Stimulated activated naive CD8-positive, alpha-beta T cell treated with anti-CD3 and anti-CD28 coated beads, Interleukin-15, Interleukin-2, amounts not matched to agents 100 U/mL and 50 U/mL, for 24 hours (primary cell): ENCODE measurements at regions not wholly inside any gene's neighbourhood (a gene's known extent, or its start where the extent isn't known, plus 50 kb on each side); places are given as distances from the start of the nearest gene placed in this dataset.

Experiments used
- ATAC-seq: fragments of 150-1000 bp; cut with Tn5 transposase; one replicate; pipeline ENCODE4 v1.10.0; 2021
- DNase-seq: peaks from one replicate; pipeline ENCODE4 v3.0.0; 2021

DNA sequence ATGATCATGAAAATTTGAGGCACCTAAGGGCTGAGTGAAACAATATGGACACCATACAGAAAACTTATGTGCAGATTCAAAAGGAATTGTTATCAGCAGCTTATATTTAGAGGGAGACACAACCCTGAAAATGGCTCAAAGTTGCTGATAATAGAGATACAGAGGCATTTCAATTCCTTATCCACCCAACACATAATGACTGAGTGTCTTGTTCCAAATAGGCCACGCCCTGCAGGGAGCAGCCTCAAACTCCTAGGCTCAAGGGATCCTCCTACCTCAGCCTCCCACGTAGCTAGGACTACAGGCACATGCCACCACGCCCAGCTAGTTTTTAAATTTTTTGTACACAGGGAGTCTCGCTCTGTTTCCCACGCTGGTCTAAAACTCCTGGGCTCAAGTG, 79.0 kb downstream of the LBH start:
- no peak for ATAC-seq
- DNase-seq: no peak

DNA sequence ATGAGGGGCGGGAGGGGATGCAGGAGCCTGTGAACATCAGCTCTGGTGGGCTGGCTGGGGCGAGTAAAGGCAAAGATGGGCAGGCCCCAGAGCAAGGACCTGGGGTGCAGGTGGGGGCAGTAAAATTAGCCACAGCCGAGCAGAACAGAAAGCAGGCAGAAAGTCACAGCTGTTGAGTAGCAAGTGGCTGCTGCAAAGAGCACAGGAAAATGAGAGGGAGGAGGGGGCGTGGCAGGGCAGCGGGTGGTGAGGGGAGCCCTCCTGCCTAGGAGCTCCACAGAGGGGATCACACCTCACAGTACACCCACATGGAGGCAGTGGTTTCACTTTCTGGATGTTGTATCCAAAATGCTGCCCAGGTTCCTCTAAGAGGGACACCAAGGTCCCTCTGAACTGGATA, 79.6 kb downstream of the LBH start:
- peak; percentile 53 for DNase-seq
- peak; percentile 51 for ATAC-seq

DNA sequence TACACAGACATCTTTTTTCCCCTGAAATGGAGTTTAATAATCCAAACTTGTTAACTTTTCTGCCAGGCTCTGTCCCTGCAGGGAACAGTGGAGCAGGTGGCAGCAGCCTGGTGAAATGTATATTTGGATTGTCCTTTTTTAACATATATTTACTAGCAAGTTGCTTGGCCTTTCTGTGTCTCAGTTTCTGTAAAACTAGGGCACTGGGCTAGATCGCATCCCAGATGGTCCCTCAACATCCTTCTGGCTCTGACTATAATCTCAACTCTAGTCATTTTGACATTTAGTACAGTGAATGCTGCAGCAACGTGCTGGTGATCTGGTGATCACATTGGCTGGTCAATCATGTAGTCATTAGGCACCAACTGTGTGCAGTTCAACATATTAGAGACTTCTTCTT, 80.4 kb downstream of the LBH start:
- ATAC-seq (no peak), DNase-seq (no peak)

DNA sequence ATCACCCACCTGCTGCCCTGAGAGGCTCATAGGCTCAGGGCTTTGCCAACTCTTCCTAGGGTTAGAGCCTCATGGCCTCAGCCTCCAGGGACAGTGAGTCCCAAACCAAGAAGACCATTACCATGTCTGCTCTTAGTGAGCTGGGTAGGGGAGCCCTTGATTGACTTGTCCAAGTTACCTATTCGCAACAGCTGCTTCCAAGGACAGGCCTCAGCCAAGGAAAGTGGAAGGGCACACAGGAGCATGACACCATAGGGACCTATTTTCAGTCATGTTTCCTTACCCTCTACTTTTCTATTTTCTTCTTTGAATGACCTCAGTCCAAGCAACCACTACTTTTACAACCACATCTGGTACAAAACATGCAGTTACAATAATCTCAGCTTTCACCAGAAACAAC, 81.6 kb downstream of the LBH start:
- DNase-seq (no peak), ATAC-seq (no peak)

DNA sequence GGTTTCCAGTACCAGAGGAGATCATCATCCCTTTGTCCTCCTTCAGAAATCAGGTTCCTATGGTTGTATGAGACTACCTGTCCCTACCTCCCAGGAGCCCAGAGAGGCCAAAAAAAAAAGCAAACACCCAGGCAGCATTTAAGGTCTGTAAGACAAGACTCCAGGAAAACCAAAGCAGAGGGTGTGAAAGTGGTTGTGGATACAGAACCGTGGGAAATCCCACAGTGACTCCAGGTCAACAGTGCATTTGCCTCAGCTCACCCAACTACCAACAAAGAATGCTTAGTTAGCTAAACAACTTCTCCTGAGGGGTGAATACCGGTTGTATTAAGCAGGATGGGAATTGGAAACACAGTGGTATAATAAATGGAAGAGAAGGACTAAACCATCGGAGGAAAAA, 83.6 kb downstream of the LBH start:
- DNase-seq (no peak), ATAC-seq (no peak)

DNA sequence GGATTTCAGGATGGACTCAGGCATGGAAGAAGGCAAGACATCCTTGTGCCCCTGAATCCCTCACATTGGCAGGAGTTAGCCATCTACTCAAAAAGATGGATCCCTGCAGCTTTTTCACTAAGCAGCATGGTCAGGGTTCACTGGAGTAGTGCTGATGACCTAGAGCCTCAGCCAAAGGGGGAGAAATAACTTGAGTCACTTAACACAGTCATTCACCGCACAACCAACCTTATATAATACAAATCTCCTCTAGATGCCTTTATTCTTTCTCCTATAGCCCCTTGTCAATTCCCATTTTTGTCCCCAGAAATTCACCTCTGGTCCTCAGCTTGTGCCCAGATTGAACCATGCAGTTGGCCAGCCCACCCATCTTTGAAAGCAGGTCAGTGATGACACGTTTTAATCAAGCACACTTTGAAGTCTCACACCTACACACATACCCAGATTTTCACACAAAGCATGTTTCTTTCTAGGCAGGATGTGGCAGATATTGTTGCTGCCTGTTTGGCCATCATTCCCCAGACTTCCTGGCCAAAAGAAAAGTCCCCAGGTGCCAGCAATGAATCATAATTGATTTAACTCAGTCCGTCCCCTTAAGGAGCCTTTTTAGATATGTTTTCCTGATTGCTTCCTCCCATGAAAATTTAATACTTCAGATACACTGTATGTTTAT, 84.2 kb downstream of the LBH start:
- DNase-seq (no peak), ATAC-seq (peak; percentile 60)

DNA sequence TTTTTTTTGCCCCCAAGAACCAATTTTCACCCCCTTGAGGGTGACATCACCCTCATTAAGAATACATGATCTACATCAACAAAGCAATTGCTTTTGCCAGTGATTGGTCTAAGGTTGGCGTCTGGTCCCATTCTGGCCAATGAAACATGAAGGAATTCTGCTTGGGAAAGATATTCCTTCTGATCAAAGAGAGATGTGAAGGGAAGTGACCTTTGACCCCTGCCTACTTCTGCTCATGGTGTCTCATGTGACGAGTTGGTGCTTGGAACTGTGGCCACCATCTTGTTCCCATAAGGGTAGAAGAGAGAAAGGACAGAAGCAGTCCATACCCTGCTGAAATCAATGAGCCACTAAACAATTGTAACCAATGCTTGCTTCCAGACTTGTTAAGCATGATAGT, 85.1 kb downstream of the LBH start:
- no peak for DNase-seq
- ATAC-seq: no peak

DNA sequence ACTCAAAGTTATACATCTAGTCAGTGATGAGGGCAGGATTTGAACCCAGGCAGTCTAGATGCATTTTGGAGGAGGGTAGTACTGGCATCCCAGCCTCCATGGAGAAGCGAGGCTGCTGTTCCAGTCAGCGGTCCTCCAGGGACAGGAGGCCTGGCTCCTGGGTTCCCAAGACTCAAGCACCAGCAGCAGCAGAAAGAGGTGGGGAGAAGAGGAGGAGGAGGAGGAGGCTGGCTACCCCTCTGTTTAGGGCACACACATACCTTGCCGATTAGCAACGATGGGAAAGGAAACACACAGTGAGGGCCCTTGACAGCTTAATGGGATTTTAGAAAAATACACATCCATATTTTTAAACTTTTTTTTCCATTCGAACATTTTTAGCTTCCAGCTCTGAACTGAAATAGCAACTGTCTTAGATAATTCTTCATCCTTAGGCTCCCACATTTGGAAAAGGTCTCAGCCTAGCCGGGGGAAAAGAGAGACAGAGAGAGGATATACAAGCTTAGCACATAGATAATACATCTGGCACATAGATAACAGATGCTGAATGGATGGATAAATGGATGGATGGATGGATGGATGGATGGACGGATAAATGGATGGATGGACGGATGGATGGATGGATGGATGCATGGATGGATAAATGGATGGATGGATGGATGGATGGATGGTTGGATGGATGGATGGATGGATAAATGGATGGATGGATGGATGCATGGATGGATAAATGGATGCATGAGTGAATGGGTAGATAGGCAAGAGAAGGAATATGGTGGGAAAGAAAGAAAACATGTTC, 87.9 kb downstream of the LBH start:
- DNase-seq (no peak), ATAC-seq (no peak)

DNA sequence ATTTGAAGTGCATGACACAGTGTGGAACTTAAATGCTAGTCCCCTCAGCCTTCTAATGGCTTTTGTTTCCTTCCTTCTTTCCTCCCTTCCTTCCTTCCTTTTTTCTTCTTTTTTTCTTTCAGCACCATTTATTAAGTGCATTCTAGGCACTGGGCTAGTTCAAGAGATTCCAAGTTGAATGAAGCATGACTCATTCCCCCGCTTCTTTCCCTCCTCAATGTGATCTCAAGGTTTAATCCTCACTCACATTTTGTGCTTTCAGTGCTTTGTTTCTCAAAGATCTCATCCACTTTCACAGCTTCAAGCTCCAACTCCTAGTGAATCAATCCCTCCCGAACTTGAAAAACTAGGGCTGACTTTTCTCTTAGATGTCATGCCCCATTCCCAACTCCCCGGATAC, 90.1 kb downstream of the LBH start:
- ATAC-seq: no peak
- DNase-seq: no peak

DNA sequence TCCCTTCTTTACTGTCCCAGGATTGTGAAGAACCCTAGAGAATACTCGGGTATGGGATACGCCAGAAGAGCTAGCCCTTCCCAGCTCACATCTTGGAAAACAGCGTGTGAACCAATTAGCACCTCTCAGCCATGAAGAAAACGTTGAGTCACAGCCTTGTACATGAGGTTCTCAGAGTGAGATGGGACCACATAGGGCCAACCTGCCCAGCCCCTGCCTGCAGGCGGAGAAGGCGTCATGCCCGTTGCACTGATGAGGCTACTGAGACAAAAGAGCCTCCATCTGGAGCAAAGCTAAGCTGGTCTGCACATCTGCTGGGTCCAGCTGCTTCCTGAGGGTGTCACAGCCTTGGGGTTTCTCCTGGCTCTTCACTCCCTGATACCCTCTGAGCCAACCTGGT, 92.2 kb downstream of the LBH start:
- ATAC-seq (no peak), DNase-seq (no peak)

DNA sequence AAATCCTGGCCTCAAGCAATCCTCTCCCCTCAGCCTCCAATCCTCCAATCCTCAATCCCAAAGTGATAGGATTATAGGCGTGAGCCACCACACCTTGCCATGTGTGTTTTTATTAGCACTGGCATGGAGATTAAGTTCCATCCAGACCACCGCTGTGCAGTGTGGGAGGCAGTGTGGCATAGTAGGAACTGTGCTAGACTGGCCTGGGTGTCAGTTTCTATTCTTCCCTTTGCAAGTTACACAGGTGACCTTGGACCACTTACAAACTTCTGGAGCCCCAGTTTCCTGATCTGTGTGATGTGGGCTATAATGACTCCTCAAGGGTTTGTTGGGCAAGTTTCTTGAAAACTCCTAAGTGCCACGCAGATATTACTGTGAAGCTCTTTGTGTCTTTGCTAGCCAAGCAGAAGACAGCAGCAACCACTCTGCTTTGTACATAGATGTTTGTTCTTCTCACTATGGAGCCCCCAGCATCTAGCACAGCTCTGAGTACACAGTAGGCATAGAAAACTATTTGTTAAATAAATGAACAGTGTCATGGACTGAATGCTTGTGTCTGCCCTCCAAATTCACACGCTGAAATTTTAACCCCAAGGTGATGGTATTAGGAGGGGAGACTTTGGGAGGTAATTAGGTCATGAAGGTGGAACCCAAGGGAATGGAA, 93.0 kb downstream of the LBH start:
- peak; percentile 21 for ATAC-seq
- DNase-seq: no peak

DNA sequence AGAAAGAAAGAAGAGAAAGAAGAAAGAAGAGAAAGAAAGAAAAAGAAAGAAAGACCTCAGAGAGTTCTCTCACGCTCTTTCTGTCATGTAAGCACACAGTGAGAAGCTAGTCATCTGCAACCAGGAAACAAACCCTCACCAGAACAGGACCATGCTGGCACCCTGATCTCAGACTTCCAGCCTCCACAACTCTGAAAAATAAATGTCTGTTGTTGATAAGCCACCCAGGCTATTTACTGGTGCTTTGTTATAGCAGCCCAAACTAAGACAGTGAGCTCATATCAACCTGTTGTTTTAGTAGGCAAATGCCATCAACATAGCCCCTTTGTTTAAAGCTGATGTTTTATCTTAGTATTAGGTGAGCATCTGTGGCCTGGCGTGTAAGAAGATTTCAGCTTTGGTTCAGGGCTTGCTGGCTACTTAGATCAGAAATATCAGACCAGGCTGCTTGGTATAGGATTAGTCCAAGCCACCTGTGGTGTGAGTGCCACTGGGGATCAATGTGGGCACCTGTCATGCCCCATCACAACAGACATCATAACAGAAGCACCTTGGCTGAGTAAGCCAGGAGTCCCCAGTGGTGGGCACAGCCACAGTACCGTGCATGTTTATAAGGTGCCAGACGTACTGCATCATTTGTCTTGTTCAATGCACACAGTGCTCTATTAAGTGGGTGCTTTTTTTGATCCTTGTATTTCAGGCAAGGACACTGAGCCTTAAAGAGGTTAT, 94.4 kb downstream of the LBH start:
- peak; percentile 56 for ATAC-seq
- no peak for DNase-seq

DNA sequence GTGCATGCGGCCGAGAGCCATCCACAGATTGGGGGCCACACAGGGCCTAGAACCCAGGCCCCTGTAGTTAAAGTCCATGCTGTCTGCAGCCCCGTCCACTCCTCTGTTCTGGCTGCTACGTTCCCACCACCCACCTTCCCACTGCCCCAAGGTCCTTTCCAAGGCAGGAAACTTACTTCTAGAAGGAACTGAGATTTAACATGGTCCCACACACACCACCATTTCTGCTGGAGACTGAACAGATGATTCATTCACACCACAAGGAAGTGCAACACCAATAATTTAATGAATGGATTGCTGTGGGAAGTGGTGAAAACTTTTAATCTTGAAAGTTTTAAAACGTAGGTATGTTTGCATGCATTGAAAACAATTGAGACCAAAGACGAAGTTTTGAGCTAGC, 95.2 kb downstream of the LBH start:
- DNase-seq (no peak), ATAC-seq (no peak)

DNA sequence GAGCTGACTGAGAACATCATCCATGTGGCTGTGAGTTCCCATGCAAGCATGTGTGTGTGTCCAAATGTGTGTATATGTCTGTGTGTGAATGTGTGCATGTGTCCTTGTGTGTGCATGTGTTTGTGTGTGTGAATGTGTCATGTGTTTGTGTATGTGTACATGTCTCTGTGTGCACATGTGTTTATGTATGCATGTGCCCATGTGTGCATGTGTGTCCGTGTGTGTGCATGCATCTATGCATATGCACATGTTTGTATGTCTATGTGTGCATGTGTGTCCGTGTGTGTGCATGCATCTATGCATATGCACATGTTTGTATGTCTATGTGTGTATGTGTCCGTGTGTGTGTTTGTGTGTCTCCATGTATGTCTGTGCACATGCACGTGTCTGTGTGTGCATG, 99.7 kb downstream of the LBH start:
- DNase-seq (no peak), ATAC-seq (no peak)

DNA sequence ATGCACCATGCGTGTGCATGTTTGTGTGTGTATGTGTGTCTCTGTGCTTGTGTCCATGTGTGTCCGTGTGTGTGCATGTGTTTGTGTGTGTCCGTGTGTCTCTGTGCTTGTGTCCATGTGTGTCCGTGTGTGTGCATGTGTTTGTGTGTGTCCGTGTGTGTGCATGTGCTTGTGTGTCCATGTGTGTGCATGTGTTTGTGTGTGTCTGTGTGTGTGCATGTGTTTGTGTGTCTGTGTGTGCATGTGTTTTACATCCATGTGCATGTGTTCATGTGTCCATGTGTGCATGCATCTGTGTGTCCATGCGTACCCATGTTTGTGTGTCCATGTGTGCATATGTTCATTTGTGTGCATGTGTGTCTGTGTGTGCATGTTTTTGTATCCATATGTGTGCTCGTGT, 100.5 kb downstream of the LBH start:
- DNase-seq: no peak
- ATAC-seq: no peak

DNA sequence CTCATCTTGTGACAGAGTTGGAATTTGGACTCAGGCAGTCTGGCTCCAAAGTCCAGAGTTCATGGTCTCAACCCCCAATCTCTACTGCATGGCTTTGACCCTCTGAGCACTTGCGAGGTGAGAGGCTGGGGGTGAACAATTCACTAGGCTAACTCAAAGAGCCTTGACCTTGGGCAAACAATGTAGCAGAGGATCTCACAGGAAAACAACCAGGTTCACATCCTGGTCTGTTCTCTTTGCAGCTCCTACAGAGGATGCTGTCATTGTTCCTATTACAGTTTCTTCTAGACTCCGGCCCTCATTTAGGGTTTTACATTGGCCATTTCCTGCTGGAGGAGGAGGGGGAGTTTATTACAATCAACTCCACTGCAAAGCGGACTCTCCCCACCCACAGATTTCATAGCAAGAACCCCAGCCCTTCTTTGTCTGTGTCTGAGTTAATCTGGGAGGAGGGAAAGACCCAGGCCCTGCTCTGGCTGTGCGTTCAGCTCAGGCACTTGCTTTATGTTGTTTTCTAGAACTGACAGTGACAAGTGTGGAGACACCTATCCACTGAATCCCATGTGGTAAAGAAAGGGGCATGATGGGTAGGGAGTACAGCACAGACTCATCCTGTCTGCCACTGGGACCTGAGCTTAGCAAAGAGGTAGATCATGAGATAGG, 101.6 kb downstream of the LBH start:
- DNase-seq: peak; percentile 59
- ATAC-seq: peak; percentile 63

DNA sequence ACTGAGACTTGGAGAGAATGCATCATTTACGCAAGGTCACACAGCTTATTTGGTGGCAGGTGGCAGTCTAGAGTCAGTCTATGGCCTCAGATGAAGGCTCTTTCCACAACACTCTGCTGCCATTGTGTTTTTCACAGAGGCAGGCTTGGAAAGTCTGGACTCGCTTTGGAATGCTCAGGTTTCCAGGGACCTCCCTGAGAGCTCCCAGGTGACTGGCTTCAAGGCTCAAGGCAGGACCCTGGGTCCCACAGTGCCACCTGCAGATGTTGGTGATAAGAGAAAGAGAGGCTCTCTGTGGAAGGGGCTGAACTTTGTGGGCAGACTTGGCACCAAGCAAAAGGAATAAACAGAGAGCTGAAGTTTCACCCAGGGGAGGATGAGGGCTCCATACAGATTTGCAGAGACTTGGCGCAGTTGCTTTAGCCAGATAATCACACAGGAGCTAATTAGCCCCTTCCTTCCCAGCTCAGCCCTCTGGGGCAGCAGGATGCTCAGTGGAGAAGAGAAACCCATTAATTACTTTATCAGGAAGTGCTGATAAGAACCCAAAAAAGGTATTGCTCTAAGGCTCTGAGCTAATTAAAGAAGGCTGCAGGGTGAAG, 103.5 kb downstream of the LBH start:
- ATAC-seq: no peak
- DNase-seq: no peak

DNA sequence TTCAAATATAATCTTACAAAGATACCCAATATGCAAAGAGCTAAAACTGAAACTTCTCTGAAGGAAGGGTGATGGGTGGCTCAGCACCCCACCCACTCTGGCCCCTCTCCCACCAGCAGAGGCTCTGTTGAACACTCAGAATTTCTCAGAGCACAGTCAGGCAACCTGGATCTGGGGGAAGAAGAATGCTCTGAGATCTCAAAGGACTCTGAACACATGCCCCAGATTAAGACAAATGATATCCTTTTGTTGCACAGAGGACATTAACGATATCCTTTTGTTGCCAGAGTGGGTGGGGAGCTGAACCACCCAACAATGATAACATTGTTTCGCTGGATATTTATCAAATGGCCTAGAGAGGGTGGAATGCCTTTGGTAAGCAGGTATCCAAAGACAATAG, 104.8 kb downstream of the LBH start:
- no peak for ATAC-seq
- no peak for DNase-seq

DNA sequence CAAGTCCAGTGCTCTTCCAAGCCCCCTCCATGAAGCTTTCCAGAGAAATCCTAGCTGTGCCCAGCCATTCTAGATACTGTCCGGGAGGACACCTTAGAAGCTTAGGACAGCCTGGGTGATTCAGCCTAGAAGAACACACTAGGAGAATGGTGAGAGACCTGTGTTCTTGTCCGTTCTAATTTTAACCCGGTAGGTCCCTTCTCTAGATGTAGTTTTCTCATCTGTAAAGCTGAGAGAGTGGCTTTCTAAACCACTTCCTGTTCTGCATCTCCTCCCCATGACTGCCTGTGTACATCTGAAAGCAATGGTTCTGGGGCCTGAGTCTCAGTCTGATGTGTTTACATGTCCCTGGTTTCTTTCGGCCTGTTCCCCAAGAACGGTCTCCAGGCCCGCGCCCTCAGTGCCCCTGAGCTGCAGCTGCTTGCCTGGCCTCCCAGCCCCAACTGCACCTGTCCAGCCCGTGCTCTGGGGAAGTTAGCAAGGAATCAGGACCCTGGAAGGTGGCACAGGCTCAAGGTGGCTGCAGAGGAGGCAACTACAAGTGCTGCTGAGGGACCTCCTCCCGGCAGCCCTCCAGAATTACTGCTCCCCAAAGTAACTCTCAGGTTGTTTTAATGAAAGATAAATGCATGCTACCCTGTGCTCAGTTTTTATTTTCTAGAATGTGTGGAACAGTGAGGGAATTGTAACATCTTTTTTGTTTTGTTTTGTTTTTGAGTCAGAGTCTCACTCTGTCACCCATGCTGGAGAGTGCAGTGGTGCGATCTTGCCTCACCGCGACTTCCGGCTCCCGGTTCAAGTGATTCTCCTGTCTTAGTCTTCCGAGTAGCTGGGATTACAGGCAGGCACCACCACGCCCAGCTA, 105.9 kb downstream of the LBH start:
- DNase-seq (peak; percentile 54), ATAC-seq (peak; percentile 75)

DNA sequence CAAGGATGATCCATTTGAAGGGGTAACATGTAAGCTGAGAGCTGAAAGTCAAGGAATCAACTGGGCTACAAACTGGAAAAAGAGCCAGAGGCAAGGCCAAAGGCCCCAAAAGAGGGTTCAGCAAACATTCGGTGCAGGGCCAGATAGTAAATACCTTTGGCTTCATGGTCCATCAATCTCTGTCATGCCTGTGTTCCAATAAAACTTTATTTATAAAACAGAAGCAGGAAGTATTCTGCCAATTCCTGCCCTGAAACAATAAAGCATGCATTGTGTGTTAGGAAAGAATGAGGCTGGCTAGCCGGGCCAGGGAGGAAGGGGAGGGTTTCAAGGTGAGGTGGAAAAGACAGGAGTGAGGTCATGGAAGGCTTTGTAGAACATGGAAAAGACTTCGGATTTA, 107.1 kb downstream of the LBH start:
- DNase-seq (no peak), ATAC-seq (no peak)

DNA sequence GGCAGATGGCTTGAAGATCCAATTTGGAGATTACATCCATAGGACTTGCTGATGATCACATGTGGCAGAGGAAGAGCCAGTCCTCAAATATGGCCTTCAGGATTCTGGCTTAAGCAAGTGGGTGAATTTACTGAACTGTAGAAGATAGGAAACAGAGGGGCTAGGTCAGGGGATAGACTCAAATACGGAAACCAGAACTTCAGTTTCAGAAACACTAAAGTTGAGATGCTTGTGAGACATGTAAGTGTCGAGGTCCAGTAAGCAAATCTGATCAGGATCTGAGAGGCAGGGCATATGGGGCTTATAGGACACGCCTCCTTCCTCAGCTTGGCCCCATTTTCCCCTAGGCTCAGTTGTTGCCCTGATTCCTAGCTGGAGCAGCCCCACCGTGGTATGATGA, 107.7 kb downstream of the LBH start:
- DNase-seq (no peak), ATAC-seq (no peak)
